Right kidney (tissue), 1 donor: ENCODE measurements at regions not wholly inside any gene's neighbourhood (a gene's known extent, or its start where the extent isn't known, plus 50 kb on each side); places are given as distances from the start of the nearest gene placed in this dataset.
"Not testable (repeated sequence)": the region's sequence is repeated elsewhere in the genome, so short reads cannot be mapped to it uniquely, and the experiment has no call there.

Source experiments
- DNase-seq: peaks from one replicate; pipeline ENCODE4 v3.0.0-alpha.2; 2016

GRCh38 chr13:39894586-39894985 is 239.1 kb downstream of the COG6 start:
- no peak for DNase-seq

DNA sequence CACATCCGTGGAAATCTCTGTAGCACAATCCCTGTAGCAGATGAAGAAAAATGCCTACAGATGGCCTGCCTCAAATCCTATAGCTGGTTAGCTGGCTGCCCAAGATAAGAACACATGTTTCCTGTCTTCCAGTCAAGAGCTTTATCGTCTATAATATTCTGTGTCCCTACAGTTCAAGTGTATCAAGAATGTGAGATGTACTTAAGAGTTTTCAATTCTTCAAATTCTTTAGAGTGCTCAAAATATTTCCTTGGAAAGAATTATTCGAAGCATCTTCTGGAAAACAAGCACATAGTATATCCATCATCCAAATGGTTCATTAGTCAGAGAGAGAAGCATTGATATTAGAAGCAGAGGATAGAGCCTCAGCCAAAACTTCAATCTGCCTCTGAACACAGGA is 239.8 kb downstream of the COG6 start:
- DNase-seq: no peak

GRCh38 chr13:39897636-39898035 is 242.2 kb downstream of the COG6 start:
- no peak for DNase-seq

DNA sequence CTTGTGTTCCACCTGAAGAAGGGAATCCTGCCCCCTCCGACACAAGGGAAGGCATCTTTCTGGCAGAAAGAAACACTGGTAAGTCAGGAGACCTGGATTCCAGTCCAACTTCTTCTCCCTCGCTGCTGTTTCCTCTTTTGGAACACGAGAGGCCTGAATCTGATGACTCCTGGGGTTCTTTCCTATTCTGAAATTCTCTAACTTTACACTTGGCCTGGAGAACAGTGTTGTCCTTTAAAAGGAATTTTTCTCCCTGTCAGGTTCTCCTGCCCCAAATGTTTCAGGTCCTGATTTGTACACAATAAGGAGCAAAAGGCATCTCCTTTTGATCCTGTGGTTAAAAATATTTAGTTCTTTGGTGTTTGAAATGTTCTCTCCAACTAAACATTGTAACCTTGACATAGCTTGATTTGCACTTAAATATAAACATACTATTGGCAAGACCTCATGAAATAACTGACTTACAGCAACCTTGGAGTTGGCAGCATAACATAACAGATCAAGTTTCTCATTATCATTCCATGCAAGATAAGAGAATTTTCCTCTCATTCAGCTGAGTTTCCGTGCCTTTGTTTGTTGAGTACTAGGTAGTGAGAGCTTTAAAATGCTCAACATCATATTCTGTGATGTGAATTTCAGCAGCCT is 244.8 kb downstream of the COG6 start:
- no peak for DNase-seq

DNA sequence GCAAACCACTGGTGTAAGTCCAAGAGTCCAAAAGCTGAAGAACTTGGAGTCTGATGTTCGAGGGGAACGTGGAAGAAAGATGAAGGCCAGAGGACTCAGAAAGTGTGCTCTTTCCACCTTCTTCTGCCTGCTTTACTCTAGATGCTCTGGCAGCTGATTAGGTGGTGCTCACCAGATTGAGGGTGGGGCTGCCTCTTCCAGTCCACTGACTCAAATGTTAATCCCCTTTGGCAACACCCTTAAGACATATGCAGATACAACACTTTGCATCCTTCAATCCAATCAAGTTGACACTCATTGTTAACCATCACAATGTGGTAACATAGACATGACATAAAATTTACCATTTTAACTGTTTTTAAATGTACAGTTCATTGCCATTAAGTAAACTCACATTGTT is 249.5 kb downstream of the COG6 start:
- no peak for DNase-seq

DNA sequence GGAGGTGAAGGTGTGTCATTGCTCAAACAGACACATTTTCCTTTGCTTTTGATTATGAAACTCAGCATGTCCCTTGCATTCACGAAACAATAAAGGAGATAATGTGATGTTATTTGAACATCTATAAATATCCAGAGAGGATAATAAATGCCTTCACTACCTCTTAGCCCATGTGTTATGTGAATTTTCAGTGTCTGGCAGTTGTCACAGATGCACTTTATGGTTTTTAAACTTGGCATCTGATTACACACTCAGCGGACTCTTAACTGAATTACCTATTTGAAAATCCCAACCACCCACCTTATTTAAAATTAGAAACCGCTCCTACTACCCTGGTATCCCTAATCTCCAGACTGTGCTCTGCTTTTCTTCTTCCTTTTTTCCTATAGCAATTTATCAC is 254.2 kb downstream of the COG6 start:
- DNase-seq: no peak

DNA sequence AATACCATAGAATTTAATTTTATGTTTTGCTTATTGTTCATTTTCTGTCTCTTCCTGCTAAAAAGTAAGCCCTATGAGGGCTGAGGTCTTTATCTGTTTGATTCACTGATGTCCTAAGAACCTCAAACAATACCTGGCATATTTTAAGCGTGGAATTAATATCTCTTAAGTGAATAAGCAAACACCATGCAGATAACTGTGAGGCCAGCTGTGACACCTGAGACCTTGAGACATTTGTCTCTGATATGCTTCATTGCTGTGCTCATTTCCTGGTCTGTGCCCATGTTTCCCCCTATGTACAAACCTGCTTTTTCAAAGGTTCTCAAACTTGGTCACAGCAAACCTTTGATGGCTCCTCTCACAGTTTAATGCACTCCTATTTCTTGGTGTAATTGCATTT is 254.6 kb downstream of the COG6 start:
- no peak for DNase-seq

GRCh38 chr13:39910833-39911232 is 255.4 kb downstream of the COG6 start:
- no peak for DNase-seq

GRCh38 chr13:39913339-39913738 is 257.9 kb downstream of the COG6 start:
- DNase-seq: no peak

DNA sequence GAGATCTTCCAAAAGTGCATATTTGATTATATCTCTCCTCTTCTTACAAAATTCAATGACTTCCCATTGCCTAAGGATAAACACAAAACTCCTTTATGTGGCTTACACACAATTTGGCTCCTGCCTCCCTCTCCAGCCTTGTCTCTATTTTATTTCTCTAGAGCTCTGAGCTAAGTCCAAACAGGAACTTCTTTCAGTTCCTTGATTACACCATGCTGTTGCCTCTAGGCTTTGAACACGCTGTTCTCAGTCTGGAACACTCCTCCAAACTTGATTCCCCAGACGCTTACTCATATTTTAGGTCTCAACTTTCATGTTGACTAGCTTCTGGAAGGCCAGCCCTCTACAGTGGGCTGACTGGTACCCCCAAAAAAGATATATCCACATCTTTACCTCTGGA is 258.5 kb downstream of the COG6 start:
- DNase-seq: no peak

DNA sequence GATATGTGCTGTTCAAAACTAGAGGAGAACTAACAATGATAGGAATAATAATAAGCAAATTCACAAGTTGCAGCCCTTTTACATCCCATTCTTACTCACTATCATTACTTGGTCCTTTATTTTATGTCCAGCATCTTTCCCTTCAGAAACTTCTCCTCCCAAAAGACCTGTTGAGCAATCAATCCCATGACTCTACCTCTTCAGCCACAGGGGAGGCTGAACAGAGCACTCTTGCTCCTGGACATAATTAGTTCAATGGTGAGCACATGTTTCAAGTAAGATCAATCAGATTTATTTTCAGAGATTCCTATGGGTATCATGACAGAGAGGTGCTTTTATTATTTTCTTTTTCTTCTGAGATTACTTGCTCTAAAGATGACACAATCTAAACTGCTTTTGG is 260.0 kb downstream of the COG6 start:
- DNase-seq: no peak

DNA sequence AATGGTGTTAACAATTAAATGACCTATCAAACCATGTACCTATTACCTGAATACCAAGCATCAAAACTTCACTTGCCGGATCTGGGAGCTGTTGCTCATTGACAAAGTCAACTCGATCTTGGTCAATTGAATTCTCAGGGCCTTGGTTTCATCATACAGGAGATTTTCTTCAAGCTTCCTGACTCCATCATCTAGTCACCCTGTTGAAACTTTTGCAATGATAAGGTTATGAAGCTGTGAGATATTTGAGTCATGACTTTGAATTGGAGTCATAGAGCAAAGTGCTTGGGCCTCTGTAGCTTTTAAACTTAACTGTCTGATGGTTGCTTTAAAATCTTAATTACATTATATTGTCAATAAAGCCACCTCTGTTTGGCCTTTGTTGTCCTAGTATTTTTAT is 260.9 kb downstream of the COG6 start:
- DNase-seq: no peak

- DNase-seq: no peak
Measured at GRCh38 chr13:39918620-39919236, 263.3 kb downstream of the COG6 start.

- no peak for DNase-seq
Measured at GRCh38 chr13:39920613-39921012, 265.2 kb downstream of the COG6 start.

DNA sequence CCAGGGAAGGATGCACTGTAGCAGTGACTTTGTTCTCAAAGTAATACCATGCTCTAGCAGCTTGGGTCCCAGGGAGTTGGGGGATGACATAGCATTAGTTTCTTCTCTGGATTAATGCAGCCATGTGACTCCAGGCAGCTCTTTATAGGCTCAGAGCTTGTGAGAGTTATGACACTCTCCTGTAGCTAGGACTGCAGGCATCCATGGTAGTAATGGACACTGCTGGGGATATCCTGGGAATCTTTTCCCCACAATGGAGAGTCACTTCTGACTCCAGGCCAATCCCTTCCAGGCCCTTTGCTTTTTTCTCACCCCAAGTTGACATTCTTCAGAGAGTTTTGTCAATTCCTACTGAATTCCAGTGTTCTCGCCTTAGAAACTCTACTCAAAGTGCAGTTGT is 270.9 kb downstream of the COG6 start:
- no peak for DNase-seq

DNA sequence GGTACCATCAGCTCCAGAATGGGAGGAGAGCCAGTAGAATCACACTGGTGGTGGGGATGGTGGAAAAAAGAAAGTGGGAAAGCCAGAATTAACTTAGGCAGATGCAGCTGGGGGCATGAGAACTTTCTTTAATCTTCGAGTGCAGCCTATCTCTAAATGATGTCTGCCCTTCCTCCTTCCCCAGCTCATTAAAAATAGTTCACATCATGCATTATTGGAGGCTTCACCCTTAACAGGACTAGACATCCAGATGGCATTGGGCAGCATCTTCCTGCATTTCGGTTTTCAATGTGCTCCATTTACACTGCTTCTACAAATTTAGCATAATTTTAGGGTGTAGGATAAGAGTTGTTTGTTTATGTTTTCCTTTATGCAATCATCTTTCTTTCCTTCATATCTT is 272.8 kb downstream of the COG6 start:
- no peak for DNase-seq

DNA sequence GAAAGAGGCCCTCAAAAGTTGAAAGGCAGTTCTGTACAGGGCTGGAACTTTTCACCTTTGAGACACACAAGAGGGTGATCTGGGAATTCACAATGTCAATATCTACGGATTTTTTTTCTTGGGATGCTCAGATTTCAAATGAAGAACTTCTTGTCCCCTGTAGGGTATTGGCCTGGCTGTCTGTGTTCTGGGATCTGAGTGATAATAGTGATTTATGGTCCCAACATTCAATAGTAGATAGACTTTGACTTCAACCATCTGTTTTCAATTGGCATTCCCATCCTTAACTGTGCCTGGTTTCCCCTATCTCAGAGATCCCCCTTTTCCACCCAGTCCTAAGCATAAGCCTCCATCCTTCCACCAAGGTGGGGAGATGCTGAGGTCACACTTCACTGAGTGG is 274.1 kb downstream of the COG6 start:
- DNase-seq: no peak

DNA sequence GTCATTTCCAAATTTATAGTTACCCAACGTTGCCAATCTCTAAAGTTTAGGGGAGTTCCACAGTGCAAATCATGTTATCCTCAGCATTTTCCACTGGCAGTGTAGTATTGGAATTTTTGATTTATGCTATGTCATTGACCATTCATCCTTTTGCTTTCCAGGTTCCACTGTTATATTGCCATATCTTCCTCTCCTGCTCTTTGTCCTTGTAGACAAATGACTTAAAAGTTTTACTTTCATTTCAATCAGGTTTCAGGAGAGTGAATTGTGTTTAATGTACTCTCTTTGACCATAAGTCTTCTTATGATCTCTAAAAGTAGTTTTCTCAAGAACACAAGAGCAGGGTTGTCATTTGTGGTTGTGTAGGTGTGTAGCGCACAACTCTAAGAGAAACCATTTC is 274.6 kb downstream of the COG6 start:
- no peak for DNase-seq

- DNase-seq: no peak
Measured at GRCh38 chr13:39930544-39931444, 275.3 kb downstream of the COG6 start.

DNA sequence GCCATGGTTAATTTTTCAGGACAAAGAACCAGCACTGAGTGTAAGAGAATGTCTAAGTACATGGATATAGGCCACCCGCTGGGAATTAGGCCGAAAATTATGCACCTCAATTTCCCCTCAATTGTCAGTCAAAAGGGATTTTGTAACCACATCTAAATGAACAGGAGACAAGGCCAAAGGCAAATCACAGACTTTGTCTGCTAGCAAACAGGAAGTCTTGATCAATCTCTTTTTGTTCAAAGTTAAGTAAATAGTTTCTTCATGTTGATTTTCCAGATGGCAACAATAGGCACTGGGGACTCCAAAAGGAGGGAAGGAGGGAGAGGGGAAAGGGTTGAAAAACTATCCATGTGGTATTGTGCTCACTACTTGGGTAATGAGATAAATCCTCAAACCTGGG is 276.0 kb downstream of the COG6 start:
- no peak for DNase-seq

DNA sequence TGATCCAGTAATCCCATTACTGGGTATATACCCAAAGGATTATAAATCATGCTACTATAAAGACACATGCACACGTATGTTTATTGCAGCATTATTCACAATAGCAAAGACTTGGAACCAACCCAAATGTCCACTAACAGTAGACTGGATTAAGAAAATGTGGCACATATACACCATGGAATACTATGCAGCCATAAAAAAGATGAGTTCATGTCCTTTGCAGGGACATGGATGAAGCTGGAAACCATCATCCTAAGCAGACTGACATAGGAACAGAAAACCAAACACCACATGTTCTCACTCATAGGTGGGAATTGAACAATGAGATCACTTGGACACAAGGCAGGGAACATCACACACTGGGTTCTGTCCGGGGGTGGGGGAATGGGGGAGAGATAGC is 277.1 kb downstream of the COG6 start:
- DNase-seq: not testable (repeated sequence)

DNA sequence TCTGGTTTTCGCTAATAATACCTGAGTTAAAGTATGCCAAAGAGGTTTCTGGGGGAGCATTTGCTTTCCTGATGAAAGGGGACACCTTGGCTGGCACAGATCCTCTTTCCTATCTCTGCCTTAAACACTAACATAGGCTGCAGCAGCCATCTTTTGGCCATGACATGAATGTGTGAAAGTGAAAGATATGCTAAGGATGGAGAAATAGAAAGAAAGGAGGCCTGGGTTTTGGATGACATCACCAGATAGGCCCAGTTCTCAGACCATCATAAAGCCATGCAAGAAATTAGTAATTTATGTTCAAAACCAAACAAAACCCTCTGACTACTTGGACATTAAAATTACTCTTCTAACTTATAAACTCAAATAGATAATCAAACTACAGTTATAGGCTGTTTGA is 279.7 kb downstream of the COG6 start:
- DNase-seq: no peak

GRCh38 chr13:39938596-39938995 is 283.1 kb downstream of the COG6 start:
- no peak for DNase-seq

DNA sequence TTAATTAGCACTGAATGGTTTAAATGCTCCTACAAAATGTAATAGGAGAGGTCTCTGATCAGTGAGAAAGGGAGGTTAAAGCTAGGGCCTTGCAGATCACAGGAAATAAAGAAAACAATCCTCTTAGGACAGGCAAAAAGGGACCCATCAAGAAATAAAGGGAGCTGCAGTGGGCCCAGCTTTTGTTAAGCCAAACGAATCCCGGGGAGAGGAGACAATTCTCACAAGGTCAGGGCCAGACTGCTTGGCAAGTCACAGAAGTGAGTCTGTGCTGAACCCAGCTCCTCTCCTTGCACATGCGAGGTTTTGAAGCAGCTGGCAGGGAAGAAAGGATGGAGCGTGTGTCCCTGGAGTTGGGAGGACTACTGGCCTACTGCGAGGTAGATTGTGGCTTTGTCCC is 285.8 kb downstream of the COG6 start:
- no peak for DNase-seq
